ENCODE measurements at regions not wholly inside any gene's neighbourhood (a gene's known extent, or its start where the extent isn't known, plus 50 kb on each side); places are given as distances from the start of the nearest gene placed in this dataset.

DNA sequence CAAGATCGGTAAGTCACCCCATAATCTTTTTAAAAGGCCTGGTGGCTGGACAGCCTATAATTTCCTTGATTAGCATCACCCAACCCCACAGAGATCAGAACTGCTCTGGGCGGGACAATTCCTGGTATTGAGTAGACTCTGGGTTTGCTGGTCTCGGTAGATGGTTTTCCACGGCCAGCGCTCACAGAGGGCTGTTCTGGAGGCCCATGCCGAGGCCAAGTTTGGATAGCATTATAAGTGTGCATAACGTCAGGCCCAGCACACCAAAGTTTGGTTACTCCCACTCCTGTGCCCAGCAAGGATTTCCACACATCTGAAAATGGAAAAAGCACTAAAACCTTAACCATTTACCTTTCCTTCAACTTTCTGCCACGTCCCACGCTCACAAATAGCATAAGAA lies 104.7 kb upstream of the RREB1 start:
- Histone ChIP-seq H3K14ac (ENCODE audit: low read length) (no peak overlapping the region), H4K12ac (ENCODE audit: low read depth, low read length) (no peak overlapping the region), H3K9ac (ENCODE audit: low read length) (no peak overlapping the region), H3K4me3 (ENCODE audit: low read depth, low read length) (no peak overlapping the region), H3K4ac (ENCODE audit: low read depth, low read length) (no peak overlapping the region), H2BK120ac (ENCODE audit: insufficient read depth, low read length, poor library complexity) (no peak overlapping the region), H4K91ac (ENCODE audit: low read depth, low read length) (no peak overlapping the region), H2BK5ac (ENCODE audit: low read depth, low read length, poor library complexity) (no peak overlapping the region), H3K27me3 (ENCODE audit: insufficient read depth, low read length) (no peaks in the 10 kb centered on the region), H3K23ac (ENCODE audit: low read length) (no peak overlapping the region), H3K79me2 (ENCODE audit: control insufficient read depth, insufficient read depth, low read length, poor library complexity) (no peaks in the 10 kb centered on the region), H2AK5ac (ENCODE audit: low read length) (no peak overlapping the region), H3K18ac (ENCODE audit: low read length) (no peak overlapping the region), H3K9me3 (ENCODE audit: insufficient read depth, low read depth, low read length) (no peaks in the 10 kb centered on the region), H3K4me2 (ENCODE audit: low read length) (no peak overlapping the region), H3K27ac (ENCODE audit: low read depth, low read length) (no peak overlapping the region), H2BK12ac (ENCODE audit: low read length) (no peak overlapping the region), H3K4me1 (ENCODE audit: control insufficient read depth in 1 of 2, insufficient read depth in 2 of 2, low read length in 2 of 2) (peaks cover 3 to 4% of the 10 kb centered on the region in 2 experiments), H2AFZ (ENCODE audit: insufficient read depth, low read length, poor library complexity) (no peak overlapping the region), H4K8ac (ENCODE audit: low read depth, low read length) (no peak overlapping the region), H3K36me3 (ENCODE audit: control insufficient read depth in 1 of 2, insufficient read depth in 2 of 2, low read length in 2 of 2) (no peaks in the 10 kb centered on the region), H3K79me1 (ENCODE audit: low read length) (peaks cover 11% of the 10 kb centered on the region)
- WGBS (ENCODE audit: extremely low coverage, insufficient coverage, insufficient read length), result 100% methylated on average over 2 of the region's 9 CpGs
- no peak for DNase-seq

DNA sequence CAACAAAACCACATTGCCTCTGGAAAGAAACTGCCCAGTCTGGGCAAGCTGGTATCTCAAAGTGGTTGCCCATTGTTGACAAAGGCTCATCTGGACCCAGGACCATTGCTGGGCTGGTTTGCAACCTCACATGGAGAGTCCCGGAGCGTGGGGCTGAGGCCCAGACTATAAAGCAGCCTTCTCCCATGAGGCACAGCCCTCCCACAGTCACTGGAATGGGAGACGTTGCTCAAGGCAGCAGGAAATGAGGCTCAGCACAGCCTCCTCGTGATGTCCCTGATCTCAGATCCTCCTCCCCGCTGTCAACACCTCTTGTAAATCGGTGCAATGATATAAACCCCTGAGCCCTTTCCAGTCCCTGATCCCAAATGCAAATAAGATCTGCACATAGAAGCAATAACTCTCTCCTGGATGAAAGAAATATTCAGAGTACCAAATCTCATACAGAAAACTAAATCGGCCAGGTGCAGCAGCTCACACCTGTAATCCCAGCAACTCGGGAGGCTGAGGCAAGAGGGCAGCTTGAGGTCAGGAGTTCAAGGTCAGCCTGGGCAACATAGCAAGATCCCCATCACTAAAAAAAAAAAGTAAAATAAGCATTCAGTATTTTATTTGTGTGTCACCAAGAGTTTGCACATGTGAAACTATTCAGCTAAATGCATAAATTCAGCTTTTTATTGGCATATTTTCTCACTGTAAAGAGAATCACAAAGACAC lies 103.0 kb upstream of the RREB1 start:
- Histone ChIP-seq H2AFZ (ENCODE audit: insufficient read depth, low read length, poor library complexity) (peak overlapping the region; percentile 11), H3K14ac (ENCODE audit: low read length) (peak overlapping the region; percentile 49), H3K4me3 (ENCODE audit: low read depth, low read length) (no peak overlapping the region), H3K18ac (ENCODE audit: low read length) (peak overlapping the region; percentile 16), H4K91ac (ENCODE audit: low read depth, low read length) (peak overlapping the region; percentile 50), H3K4me2 (ENCODE audit: low read length) (no peak overlapping the region), H4K8ac (ENCODE audit: low read depth, low read length) (peak overlapping the region; percentile 32), H3K9ac (ENCODE audit: low read length) (no peak overlapping the region), H3K27me3 (ENCODE audit: insufficient read depth, low read length) (no peaks in the 10 kb centered on the region), H3K79me1 (ENCODE audit: low read length) (peaks cover 17% of the 10 kb centered on the region), H2BK120ac (ENCODE audit: insufficient read depth, low read length, poor library complexity) (peak overlapping the region; percentile 43), H3K27ac (ENCODE audit: low read depth, low read length) (no peak overlapping the region), H3K4ac (ENCODE audit: low read depth, low read length) (no peak overlapping the region), H2BK12ac (ENCODE audit: low read length) (peak overlapping the region; percentile 74), H2BK5ac (ENCODE audit: low read depth, low read length, poor library complexity) (no peak overlapping the region), H3K9me3 (ENCODE audit: insufficient read depth, low read depth, low read length) (no peaks in the 10 kb centered on the region), H3K23ac (ENCODE audit: low read length) (no peak overlapping the region), H3K36me3 (ENCODE audit: control insufficient read depth in 1 of 2, insufficient read depth in 2 of 2, low read length in 2 of 2) (no peaks in the 10 kb centered on the region), H3K79me2 (ENCODE audit: control insufficient read depth, insufficient read depth, low read length, poor library complexity) (no peaks in the 10 kb centered on the region), H3K4me1 (ENCODE audit: control insufficient read depth in 1 of 2, insufficient read depth in 2 of 2, low read length in 2 of 2) (peaks cover 4 to 9% of the 10 kb centered on the region in 2 experiments), H4K12ac (ENCODE audit: low read depth, low read length) (no peak overlapping the region), H2AK5ac (ENCODE audit: low read length) (peak overlapping the region; percentile 13)
- WGBS (ENCODE audit: extremely low coverage, insufficient coverage, insufficient read length), result no CpG with 5 or more reads among the region's 8 CpGs
- DNase-seq, result no peak

DNA sequence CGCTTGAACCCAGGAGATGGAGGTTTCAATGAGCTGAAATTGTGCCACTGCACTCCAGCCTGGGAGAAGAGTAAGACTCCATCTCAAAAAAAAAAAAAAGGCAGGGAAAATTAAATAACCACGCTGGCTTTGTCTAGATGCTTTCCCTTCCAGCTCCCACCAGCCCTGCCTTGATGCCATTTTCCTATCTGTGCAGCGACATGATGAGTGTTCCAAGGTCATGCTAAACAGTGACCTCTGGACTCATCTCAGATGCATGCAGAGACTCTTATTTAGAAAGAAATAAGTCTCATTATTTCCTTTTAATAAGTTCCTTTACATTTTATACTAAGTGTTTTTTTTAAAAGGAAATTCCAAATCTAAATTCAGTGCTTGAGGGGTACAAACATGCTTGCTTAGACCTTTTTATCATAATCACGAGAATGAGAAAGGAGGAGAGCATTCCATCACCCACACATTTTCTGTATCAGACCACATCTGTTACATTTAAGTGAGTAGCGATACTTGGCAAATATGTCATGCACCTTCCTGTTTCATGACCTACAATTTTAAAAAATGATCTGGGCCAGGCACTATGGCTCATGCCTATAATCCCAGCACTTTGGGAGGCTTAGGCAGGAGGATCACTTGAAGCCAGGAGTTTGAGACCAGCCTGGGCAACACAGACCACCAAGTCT lies 101.1 kb upstream of the RREB1 start:
- no CpG with 5 or more reads among the region's 5 CpGs for WGBS (ENCODE audit: extremely low coverage, insufficient coverage, insufficient read length)
- H3K4me1 ChIP-seq (ENCODE audit: control insufficient read depth in 1 of 2, insufficient read depth in 2 of 2, low read length in 2 of 2), result peaks cover 4 to 11% of the 10 kb centered on the region in 2 experiments

DNA sequence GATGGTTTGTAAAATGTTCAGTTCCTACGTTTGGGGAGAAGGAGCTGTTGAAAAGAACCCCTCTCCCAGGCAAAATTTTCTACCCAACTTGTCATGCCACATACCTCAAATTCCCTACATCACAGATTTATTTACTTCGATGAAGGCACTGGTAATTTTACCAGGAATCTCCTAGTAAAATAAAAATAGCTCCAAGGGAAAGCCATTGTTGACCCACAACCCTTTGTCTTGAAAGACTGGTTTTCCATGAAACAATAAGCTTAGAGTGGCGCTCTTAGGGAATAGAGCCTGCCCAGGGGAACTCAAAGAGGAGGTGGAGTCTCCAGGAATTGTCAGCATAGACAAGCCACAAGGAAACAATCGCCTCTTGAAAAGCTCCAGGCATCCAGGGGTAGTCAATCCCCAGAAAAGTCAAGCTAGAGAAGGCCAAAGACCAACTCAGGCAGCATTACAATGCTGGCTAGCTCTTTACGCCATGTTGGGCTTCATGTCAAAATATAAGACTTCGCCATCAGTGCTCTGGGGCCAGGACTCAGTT lies 99.2 kb upstream of the RREB1 start:
- Histone ChIP-seq H3K4me1 (ENCODE audit: control insufficient read depth in 1 of 2, insufficient read depth in 2 of 2, low read length in 2 of 2) (peaks cover 4 to 11% of the 10 kb centered on the region in 2 experiments), H3K14ac (ENCODE audit: low read length) (peak overlapping the region; percentile 46), H3K4me2 (ENCODE audit: low read length) (peak overlapping the region; percentile 6), H3K27ac (ENCODE audit: low read depth, low read length) (peak overlapping the region; percentile 89), H4K12ac (ENCODE audit: low read depth, low read length) (no peak overlapping the region), H2AK5ac (ENCODE audit: low read length) (no peak overlapping the region), H3K79me2 (ENCODE audit: control insufficient read depth, insufficient read depth, low read length, poor library complexity) (peaks cover 2% of the 10 kb centered on the region), H4K91ac (ENCODE audit: low read depth, low read length) (peak overlapping the region; percentile 15), H3K79me1 (ENCODE audit: low read length) (peaks cover 12% of the 10 kb centered on the region), H3K36me3 (ENCODE audit: control insufficient read depth in 1 of 2, insufficient read depth in 2 of 2, low read length in 2 of 2) (no peaks in the 10 kb centered on the region), H3K9me3 (ENCODE audit: insufficient read depth, low read depth, low read length) (no peaks in the 10 kb centered on the region), H3K18ac (ENCODE audit: low read length) (no peak overlapping the region), H4K8ac (ENCODE audit: low read depth, low read length) (peak overlapping the region; percentile 42), H3K4ac (ENCODE audit: low read depth, low read length) (no peak overlapping the region), H2BK5ac (ENCODE audit: low read depth, low read length, poor library complexity) (peak overlapping the region; percentile 45), H3K27me3 (ENCODE audit: insufficient read depth, low read length) (no peaks in the 10 kb centered on the region), H3K23ac (ENCODE audit: low read length) (no peak overlapping the region), H3K9ac (ENCODE audit: low read length) (no peak overlapping the region), H2AFZ (ENCODE audit: insufficient read depth, low read length, poor library complexity) (peak overlapping the region; percentile 23), H3K4me3 (ENCODE audit: low read depth, low read length) (no peak overlapping the region), H2BK12ac (ENCODE audit: low read length) (peak overlapping the region; percentile 5), H2BK120ac (ENCODE audit: insufficient read depth, low read length, poor library complexity) (peak overlapping the region; percentile 41)
- DNase-seq, result peak; percentile 7 to 51
- WGBS (ENCODE audit: extremely low coverage, insufficient coverage, insufficient read length), result no CpG with 5 or more reads among the region's 6 CpGs

More for the DNA sequence above, 101.1 kb upstream of the RREB1 start:
- Histone ChIP-seq H2BK5ac (ENCODE audit: low read depth, low read length, poor library complexity) (no peak overlapping the region), H2BK120ac (ENCODE audit: insufficient read depth, low read length, poor library complexity) (peak overlapping the region; percentile 90), H3K27ac (ENCODE audit: low read depth, low read length) (no peak overlapping the region), H3K9ac (ENCODE audit: low read length) (no peak overlapping the region), H3K14ac (ENCODE audit: low read length) (no peak overlapping the region), H4K91ac (ENCODE audit: low read depth, low read length) (peak overlapping the region; percentile 70), H3K27me3 (ENCODE audit: insufficient read depth, low read length) (no peaks in the 10 kb centered on the region), H3K18ac (ENCODE audit: low read length) (no peak overlapping the region), H4K12ac (ENCODE audit: low read depth, low read length) (no peak overlapping the region), H3K4me3 (ENCODE audit: low read depth, low read length) (no peak overlapping the region), H2AK5ac (ENCODE audit: low read length) (no peak overlapping the region), H2AFZ (ENCODE audit: insufficient read depth, low read length, poor library complexity) (no peak overlapping the region), H3K36me3 (ENCODE audit: control insufficient read depth in 1 of 2, insufficient read depth in 2 of 2, low read length in 2 of 2) (no peaks in the 10 kb centered on the region), H2BK12ac (ENCODE audit: low read length) (peak overlapping the region; percentile 83), H4K8ac (ENCODE audit: low read depth, low read length) (no peak overlapping the region), H3K79me2 (ENCODE audit: control insufficient read depth, insufficient read depth, low read length, poor library complexity) (peaks cover 2% of the 10 kb centered on the region), H3K4me2 (ENCODE audit: low read length) (no peak overlapping the region), H3K23ac (ENCODE audit: low read length) (no peak overlapping the region), H3K4ac (ENCODE audit: low read depth, low read length) (no peak overlapping the region), H3K9me3 (ENCODE audit: insufficient read depth, low read depth, low read length) (no peaks in the 10 kb centered on the region), H3K79me1 (ENCODE audit: low read length) (peaks cover 17% of the 10 kb centered on the region)
- DNase-seq, result no peak
